ENCODE measurements at regions not wholly inside any gene's neighbourhood (a gene's known extent, or its start where the extent isn't known, plus 50 kb on each side); places are given as distances from the start of the nearest gene placed in this dataset.

- no peak for TF ChIP-seq CTCF (IDR thresholded peaks at IDR 0.05; ENCODE audit: low read depth, low read length, poor library complexity, severe bottlenecking)
- TF ChIP-seq EZH2phosphoT487 (IDR thresholded peaks at IDR 0.05; ENCODE audit: borderline replicate concordance, low read length) = no peak
Observed at GRCh38 chr4:165783626-165784025, 89.4 kb upstream of the TLL1 start.

All from DOHH2 (cell line).